ENCODE measurements at regions not wholly inside any gene's neighbourhood (a gene's known extent, or its start where the extent isn't known, plus 50 kb on each side); places are given as distances from the start of the nearest gene placed in this dataset.

- DNase-seq, result no peak
These were observed 976.6 kb upstream of the SORCS1 start for GRCh38 chr10:108141064-108141463.

- no peak for DNase-seq
These were observed 967.8 kb upstream of the SORCS1 start for GRCh38 chr10:108132303-108132702.

DNA sequence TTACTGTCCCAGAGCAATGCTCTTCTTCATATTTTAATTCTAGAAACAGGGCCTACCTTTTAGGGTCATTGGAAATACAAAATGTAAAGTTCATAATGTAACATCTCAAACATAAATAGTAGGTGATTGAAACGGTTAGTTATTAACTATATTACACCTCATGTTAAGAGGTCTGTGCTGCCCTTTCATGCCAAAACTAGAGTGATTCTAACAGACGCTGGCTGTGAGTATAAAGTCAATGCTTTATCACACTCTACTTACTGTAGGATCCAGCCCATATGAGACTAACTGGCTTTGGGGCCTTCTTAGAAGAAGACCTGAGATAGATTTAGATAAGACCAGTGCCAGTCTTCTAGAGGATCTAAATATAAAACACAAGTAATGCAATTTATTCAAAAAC, 966.1 kb upstream of the SORCS1 start:
- no peak for DNase-seq

DNA sequence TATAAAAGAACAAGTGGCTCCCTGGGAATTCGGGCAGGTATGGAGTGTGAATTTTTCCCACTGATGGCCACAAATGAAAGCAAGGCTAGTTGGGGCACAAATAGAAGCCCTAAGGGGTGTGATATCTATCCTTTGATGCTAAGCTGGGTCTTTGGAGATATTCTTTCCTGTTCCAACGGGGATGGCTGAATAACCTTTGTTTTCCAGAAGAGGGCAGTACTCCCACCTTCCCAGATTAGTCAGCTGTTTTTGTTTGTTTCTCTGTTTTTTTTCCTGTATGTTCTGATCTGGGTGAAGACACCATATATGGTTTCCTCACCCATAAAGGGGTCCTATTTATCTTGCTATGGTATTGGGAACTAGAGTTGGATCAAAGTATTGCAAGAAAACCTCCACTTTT, 947.7 kb upstream of the SORCS1 start:
- no peak for DNase-seq

- DNase-seq, result no peak
These were observed 940.1 kb upstream of the SORCS1 start for GRCh38 chr10:108104551-108105156.

- no peak for DNase-seq
These were observed 932.8 kb upstream of the SORCS1 start for GRCh38 chr10:108097258-108097657.

DNA sequence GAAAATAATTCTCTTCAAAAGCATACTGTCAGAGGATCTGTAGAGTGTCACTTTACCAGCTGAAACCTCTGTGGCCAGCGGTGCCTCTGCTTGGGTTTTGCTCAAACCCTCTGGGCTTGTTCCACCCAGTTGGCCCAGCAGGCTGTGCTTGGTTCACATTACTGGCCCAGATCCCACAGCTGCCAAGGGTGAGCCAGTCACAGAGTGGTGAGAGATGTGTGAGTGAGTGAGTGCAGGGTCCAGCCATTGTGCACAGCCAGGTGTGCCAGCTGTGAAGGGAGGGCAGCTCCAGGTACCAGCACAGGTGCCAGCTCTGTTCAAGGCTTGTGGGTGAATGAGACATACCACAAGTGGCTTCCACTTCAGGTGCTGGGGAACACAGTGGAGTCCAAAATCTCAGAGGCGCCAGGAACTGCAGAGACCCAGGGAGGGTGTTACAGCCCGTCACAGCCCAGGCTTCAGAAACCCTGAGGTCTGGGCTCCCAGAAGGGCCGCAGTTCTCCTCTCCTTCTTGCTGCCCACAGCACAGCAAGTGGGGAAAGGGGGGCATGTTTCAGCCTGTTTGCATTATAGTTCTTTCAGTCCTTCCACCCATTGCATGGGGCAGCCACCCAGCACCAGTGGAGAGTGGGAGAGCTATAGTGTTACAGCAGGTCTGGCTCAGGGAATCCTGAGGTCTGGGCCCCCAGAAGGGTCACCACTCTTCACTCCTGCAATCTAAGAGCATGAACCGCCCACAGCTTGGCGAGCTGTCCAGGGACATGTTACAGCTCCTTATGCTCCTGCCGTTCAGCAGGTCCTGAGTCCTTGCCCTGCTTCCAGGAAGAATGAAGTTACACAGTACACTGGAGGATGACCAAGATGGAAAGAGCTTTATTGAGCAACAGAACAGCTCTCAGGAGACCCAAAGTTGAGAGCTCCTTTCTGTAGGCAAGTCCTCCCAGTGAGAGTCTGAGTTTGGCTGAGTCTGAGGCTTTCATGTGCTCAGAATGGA, 931.7 kb upstream of the SORCS1 start:
- DNase-seq, result no peak

DNA sequence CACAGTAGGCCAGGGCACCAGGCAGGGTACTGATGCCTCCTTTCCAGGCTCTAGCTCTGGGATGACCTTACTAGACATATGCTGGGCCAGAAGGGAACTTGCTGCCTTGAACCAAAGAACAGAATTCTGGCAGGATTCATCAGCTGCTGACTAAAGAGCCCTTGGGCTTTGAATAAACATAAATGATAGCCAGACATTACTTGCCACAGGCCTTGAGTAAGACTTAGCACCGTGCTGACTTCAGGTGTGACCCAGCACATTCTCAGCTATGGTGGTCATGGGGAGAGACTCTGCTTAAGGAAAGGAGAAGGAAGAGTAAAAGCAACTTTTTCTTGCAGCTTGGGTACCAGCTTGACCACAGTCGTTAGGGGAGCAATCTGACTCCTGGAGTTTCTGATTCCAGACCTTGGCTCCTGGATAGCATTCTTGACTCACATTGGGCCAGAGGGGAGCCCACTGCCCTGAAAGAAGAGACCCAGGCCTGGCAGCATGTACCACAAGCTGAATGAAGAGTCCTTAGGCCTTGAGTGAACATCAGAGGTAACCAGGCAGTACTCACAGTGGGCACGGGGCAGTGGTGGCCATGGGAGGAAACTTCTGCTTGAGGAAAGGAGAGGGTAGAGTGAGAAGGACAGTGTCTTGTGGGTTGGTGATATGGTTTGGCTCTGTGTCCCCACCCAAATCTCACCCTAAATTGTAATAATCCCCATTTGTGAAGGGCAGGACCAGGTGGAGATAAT, 926.1 kb upstream of the SORCS1 start:
- no peak for DNase-seq

DNA sequence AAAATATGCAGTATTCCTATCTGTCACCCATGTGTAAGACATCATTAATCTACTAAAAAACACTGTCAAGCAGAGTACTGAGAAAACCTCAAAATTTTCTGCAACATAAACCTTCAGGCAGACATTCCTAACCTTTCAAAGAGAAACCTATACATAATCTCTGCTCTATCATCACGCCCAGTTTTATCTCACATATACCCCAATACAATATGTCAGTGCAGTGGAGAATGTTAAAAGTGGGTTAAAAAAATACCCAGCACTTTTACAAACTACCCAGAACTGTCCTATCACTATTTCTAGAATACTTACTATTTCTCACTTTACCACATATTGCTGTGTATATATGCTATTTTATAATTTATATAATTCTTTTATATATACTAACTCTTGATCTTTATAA, 922.0 kb upstream of the SORCS1 start:
- DNase-seq, result no peak

DNA sequence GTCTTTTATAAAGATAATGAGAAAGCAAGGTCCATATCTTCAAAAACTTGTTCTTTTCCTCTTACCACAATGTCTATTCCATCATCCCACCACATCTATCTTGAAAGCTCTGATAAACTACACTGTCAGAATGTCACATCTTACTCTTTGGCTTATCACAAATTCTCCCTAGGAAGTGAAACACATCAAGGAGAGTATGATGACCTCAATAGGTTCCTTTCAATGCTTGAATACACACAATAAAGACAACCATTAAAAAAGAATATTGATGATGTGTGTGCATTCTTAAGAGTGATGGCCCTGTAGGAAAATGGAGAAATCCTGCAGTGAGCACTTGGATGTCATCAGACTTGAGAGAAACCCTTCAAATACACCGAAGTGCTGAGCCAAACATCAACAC, 918.1 kb upstream of the SORCS1 start:
- DNase-seq, result no peak

DNA sequence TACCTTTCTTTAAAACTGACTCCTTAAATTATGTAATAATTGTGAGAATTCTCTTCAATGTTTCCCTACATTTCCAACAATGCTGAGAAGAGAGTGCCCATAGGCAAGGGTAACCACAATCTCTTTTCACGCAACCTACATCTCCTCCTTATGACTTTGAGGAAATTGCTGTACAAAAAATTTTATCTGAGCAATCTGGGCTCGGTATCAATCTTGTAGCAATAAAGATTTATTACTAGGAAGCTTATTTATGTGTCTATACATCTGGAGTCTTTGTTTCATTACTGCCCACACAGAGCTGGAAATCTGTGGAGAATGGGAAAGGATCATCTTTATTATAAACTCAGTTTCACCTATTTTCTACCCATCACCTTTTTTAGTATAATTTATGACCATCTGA, 913.8 kb upstream of the SORCS1 start:
- DNase-seq, result no peak

DNA sequence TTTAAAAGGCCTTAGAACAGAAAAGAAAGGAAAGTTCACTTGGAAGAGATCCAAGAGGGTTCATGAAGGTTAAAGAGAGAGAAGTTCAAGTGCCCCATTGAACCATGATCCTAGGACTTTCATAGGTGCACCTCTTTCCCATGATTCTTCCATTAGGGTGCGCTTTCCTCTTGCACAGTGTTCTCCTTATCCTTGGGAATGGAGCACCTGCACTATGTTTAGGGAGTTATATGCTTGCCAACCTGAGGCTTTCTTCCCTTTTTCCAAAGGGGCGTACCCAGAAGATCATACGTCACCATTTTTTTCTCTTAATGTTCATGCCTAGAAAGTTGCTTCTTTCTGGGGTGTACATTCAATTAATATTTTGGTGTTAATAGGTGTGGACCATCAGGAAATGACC, 908.0 kb upstream of the SORCS1 start:
- DNase-seq, result no peak

DNA sequence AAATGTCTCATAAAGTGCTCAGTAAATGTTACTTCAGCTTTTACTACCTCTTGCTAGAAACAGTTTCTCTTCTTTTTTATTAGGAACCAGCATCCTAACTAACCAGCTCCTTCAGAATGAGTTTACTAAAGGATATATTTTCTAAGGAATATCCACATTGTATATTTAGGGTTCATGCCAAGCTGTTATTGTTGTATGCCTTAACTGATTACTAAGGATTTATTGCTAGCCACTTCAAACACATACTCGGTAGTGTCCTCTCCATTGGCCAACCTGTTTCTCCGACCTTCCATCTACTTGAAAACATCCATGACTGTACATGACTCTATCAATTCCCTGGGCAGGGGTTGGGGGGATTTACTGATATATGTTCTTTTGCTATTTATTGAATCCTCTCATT, 906.3 kb upstream of the SORCS1 start:
- no peak for DNase-seq

- no peak for DNase-seq
These were observed 904.6 kb upstream of the SORCS1 start for GRCh38 chr10:108069096-108069495.

- no peak for DNase-seq
These were observed 900.3 kb upstream of the SORCS1 start for GRCh38 chr10:108064746-108065260.

DNA sequence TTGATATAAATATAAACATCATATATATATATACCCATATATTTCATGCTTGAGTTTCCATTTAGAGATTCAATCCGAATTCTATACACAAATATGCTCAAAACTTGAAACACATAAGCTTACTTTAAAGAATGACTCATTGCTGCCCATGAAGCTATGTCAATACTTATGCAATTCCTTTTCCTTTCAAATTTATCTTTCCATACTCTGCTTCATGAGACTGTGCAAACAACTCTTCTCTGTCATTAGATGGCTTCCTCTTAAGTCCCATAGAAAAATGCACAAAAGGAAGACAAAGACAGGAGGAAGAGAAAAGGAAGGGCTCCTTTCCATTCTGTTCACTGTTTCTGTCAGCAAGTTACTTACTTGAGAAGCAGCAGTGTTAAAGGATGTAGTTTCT, 895.7 kb upstream of the SORCS1 start:
- no peak for DNase-seq

GRCh38 chr10:108055506-108055905, 891.0 kb upstream of the SORCS1 start:
- no peak for DNase-seq

DNA sequence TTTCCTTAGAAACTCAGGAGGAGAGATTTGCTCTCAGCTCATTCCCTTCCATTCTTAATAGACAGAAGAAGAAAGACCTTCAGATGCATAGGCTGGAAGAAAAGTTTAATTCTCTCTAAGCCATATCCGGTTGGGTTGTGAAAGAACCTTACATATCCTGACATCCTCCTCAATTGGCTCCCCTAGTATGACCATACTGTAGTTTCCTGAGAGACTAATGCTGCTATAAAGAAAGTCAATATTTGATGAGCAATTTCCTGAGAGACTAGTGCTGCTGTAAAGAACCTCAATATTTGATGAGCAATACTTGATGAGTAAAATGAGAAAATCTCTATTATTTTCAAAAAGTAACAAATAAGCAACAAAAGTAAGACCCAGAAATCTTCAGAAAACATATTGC, 888.5 kb upstream of the SORCS1 start:
- DNase-seq, result no peak

- DNase-seq, result no peak
These were observed 886.7 kb upstream of the SORCS1 start for GRCh38 chr10:108051218-108051617.

GRCh38 chr10:108050626-108051025, 886.1 kb upstream of the SORCS1 start:
- no peak for DNase-seq

DNA sequence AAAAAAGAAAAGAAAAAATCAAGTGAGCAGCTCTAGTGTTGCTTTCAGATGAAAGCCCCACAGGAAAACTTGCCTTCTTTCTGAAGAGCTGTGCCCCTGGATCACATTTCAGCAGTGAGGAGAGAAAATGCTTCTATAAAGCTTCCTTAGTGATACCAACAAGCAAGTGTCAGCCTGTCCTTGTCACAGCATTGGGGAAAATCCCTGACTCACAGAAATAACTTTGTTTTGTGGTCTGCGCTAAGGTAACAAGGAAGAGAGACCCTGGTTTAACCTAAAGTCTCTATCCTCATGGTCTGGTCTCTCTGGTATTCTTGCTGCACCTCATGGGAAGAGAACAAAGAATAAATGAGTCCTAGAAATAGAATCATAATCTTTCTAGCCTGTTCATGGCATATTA, 885.2 kb upstream of the SORCS1 start:
- DNase-seq, result no peak

DNA sequence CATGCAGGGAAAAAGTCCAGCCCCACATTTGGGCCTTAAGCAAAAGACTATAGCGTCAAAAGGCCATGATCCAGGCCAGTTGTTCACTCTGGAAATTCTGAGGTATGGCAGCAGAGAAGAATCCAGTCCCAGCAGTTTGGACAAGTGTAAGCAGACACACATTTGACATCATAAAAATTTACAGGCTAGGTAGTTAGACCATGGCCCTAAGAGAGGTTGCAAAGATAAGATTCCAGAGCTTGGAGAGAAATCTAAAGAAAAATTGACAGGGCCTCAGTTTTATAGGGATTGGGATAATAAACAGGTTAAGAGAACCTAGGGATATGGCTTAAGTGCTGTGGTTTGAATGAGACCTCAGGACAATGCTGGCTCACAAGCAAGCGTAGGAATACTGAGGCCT, 884.4 kb upstream of the SORCS1 start:
- DNase-seq, result no peak

DNA sequence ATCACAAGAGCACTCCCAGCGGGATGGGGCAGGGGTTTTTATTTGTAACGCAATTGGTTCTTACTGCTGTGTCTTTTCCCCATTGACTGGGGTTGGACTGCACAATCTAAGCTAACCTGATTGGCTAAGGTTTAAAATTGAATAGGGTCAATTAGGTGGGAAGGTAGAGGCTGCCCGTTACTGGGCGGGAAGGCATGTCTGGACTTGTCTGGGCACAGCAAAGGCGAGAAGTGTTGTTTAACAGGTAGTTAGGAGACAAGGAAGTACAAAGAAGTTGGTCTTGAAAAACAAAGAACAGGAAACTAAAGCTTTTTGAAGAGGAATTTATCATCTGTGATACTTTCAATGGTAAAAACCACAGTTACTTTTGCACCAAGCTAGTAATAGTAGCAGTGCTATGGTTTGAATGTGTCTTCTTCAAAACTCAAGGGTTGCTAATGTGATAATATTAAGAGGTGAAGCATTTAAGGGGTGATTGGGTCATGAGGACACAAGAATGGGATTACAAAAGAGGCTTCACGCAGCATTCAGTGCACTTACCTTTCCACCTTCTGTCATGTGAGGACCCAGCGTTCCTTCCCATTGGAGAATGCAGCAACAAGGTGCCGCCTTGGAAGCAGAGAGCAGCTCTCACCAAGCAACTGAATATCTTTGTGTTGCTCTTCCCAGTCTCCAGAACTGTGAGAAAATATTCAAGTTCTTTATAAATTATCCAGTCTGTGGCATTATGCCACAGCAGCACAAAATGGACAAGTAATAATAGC, 875.5 kb upstream of the SORCS1 start:
- DNase-seq, result no peak
